Peyer's patch (tissue), 4 donors: ENCODE measurements at regions not wholly inside any gene's neighbourhood (a gene's known extent, or its start where the extent isn't known, plus 50 kb on each side); places are given as distances from the start of the nearest gene placed in this dataset.

Source experiments
- POLR2A ChIP-seq, 2 donors: fragments of 450-650 bp; IDR thresholded peaks; one replicate each; pipeline ENCODE4 v1.5.1; 2017; ENCODE audit warnings: antibody characterized with exemption in 2 of 2, mild to moderate bottlenecking in 2 of 2, moderate library complexity in 2 of 2
- TF ChIP-seq, protein P1 (sequence below), 6 experiments: fragments of 450-650 bp in 4 of 6; fragments of 200-600 bp in 2 of 6; sonication (generic) in 1 of 6; IDR thresholded peaks; one replicate each; pipeline ENCODE4 v1.5.1; 2017 to 2019; ENCODE audit warnings: antibody characterized with exemption in 6 of 6, mild to moderate bottlenecking in 3 of 6, moderate library complexity in 1 of 6

GRCh38 chr22:48495751-48496080 is 1332.0 kb downstream of the BRD1 start:
- TF ChIP-seq, protein P1, sequence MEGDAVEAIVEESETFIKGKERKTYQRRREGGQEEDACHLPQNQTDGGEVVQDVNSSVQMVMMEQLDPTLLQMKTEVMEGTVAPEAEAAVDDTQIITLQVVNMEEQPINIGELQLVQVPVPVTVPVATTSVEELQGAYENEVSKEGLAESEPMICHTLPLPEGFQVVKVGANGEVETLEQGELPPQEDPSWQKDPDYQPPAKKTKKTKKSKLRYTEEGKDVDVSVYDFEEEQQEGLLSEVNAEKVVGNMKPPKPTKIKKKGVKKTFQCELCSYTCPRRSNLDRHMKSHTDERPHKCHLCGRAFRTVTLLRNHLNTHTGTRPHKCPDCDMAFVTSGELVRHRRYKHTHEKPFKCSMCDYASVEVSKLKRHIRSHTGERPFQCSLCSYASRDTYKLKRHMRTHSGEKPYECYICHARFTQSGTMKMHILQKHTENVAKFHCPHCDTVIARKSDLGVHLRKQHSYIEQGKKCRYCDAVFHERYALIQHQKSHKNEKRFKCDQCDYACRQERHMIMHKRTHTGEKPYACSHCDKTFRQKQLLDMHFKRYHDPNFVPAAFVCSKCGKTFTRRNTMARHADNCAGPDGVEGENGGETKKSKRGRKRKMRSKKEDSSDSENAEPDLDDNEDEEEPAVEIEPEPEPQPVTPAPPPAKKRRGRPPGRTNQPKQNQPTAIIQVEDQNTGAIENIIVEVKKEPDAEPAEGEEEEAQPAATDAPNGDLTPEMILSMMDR (IDR thresholded peaks at IDR 0.05): no peak
- TF ChIP-seq POLR2A (IDR thresholded peaks at IDR 0.05): no peak
